T-helper 17 cell (primary cell): ENCODE measurements at regions not wholly inside any gene's neighbourhood (a gene's known extent, or its start where the extent isn't known, plus 50 kb on each side); places are given as distances from the start of the nearest gene placed in this dataset.
"Not testable (repeated sequence)": the region's sequence is repeated elsewhere in the genome, so short reads cannot be mapped to it uniquely, and the experiment has no call there.

Source experiments
- ATAC-seq: fragments of 150-1000 bp; cut with Tn5 transposase; 2 replicates; pipeline ENCODE4 v1.10.0; 2021; ENCODE audit warnings: mild to moderate bottlenecking, moderate library complexity
- DNase-seq, 3 donors: peaks; one replicate each; pipeline versions ENCODE4 v3.0.0 to v3.0.0-alpha.2; 2020 to 2021
- H3K9me3 ChIP-seq: one replicate; pipeline ENCODE4 v1.7.0; 2013; ENCODE audit warnings: low read length, mild to moderate bottlenecking; ENCODE audit not compliant: control insufficient read depth, poor library complexity, severe bottlenecking
- H3K27ac Mint-ChIP-seq: one replicate; pipeline ENCODE4 v1.8.0; 2022; ENCODE audit warnings: mild to moderate bottlenecking, moderate library complexity, mixed read lengths
- H3K27me3 Mint-ChIP-seq: one replicate; pipeline ENCODE4 v1.8.0; 2022; ENCODE audit warnings: mixed read lengths
- H3K36me3 Mint-ChIP-seq: one replicate; pipeline ENCODE4 v1.8.0; 2022; ENCODE audit warnings: low read depth, mixed read lengths
- H3K4me1 Mint-ChIP-seq: one replicate; pipeline ENCODE4 v1.8.0; 2022; ENCODE audit warnings: mild to moderate bottlenecking, mixed read lengths
- H3K4me3 Mint-ChIP-seq: one replicate; pipeline ENCODE4 v1.8.0; 2022; ENCODE audit warnings: mild to moderate bottlenecking, moderate library complexity, mixed read lengths

- Mint-ChIP-seq H3K27ac (no peak overlapping the region), H3K36me3 (peaks cover 4% of the 10 kb centered on the region), H3K4me1 (peaks cover 3% of the 10 kb centered on the region), H3K27me3 (peaks cover 9% of the 10 kb centered on the region), H3K4me3 (no peak overlapping the region)
- no peaks in the 10 kb centered on the region for H3K9me3 ChIP-seq
- no peak for ATAC-seq
- no peak for DNase-seq
Observed at GRCh38 chr17:30588798-30589247, 111.6 kb downstream of the GOSR1 start.

- no peak for DNase-seq
- ATAC-seq: no peak
- H3K4me1 Mint-ChIP-seq: peaks cover 3% of the 10 kb centered on the region
- H3K36me3 Mint-ChIP-seq: peaks cover 4% of the 10 kb centered on the region
- H3K27ac Mint-ChIP-seq: no peak overlapping the region
- no peak overlapping the region for H3K4me3 Mint-ChIP-seq
- peaks cover 26% of the 10 kb centered on the region for H3K27me3 Mint-ChIP-seq
- H3K9me3 ChIP-seq: no peaks in the 10 kb centered on the region
Observed at GRCh38 chr17:30586818-30587595, 109.8 kb downstream of the GOSR1 start.

- DNase-seq (no peak), ATAC-seq (no peak)
- Mint-ChIP-seq H3K4me1 (no peaks in the 10 kb centered on the region), H3K4me3 (no peak overlapping the region), H3K36me3 (peaks cover 4% of the 10 kb centered on the region), H3K27me3 (peaks cover 30% of the 10 kb centered on the region), H3K27ac (no peak overlapping the region)
- H3K9me3 ChIP-seq: no peaks in the 10 kb centered on the region
Observed at GRCh38 chr17:30584810-30585209, 107.6 kb downstream of the GOSR1 start.

- peaks cover 4% of the 10 kb centered on the region for H3K36me3 Mint-ChIP-seq
- ATAC-seq: no peak
- H3K9me3 ChIP-seq: no peaks in the 10 kb centered on the region
- DNase-seq: no peak
- no peak overlapping the region for H3K27ac Mint-ChIP-seq
- H3K27me3 Mint-ChIP-seq: peaks cover 42% of the 10 kb centered on the region
- peaks cover 3% of the 10 kb centered on the region for H3K4me1 Mint-ChIP-seq
- H3K4me3 Mint-ChIP-seq: no peak overlapping the region
Observed at GRCh38 chr17:30580916-30581315, 103.7 kb downstream of the GOSR1 start.

- H3K36me3 Mint-ChIP-seq: peaks cover 2% of the 10 kb centered on the region
- no peak overlapping the region for H3K27ac Mint-ChIP-seq
- H3K4me1 Mint-ChIP-seq: peaks cover 3% of the 10 kb centered on the region
Observed at GRCh38 chr17:30579610-30580315, 102.6 kb downstream of the GOSR1 start.

GRCh38 chr17:30578015-30578717, 101.0 kb downstream of the GOSR1 start:
- not testable (repeated sequence) for H3K9me3 ChIP-seq, H3K36me3 Mint-ChIP-seq, DNase-seq, H3K4me3 Mint-ChIP-seq, H3K27ac Mint-ChIP-seq, ATAC-seq, H3K4me1 Mint-ChIP-seq
- peaks cover 30% of the 10 kb centered on the region for H3K27me3 Mint-ChIP-seq

More at GRCh38 chr17:30579610-30580315, 102.6 kb downstream of the GOSR1 start:
- H3K4me3 Mint-ChIP-seq: no peak overlapping the region
- H3K27me3 Mint-ChIP-seq: peaks cover 39% of the 10 kb centered on the region
- H3K9me3 ChIP-seq: no peaks in the 10 kb centered on the region
- ATAC-seq (no peak), DNase-seq (no peak)
